ENCODE measurements at regions not wholly inside any gene's neighbourhood (a gene's known extent, or its start where the extent isn't known, plus 50 kb on each side); places are given as distances from the start of the nearest gene placed in this dataset.

DNA sequence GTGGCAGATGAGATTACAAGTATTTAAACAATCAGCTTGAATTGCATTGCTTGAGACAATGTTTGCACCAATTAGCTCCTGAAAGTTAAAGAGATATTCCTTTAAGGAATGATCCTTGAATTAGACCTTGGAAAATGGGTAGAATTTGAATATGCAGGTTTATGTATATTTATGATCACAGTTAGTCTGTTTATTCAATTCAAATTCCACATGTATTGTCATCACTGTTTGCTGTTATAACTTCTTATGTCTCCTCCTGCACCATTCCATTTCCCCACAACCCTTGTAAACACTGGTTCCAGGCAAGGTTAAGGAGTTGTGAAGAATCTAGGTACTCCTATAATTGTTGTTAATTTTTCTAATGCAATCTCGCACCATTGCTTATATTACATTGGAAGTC is 518.2 kb upstream of the PBX1 start:
- no peaks in the 10 kb centered on the region for H3K36me3 ChIP-seq
- DNase-seq (no peak), ATAC-seq (no peak)
- in situ Hi-C loops (cut with MboI; ENCODE audit: low sequenced_read_pairs in 4 of 4) (no loop called here), intact Hi-C loops (cut with DNase I; ENCODE audit: low total_unique reads) (no loop called here)
- H3K9me3 ChIP-seq, result no peaks in the 10 kb centered on the region
- TF ChIP-seq, protein P1, sequence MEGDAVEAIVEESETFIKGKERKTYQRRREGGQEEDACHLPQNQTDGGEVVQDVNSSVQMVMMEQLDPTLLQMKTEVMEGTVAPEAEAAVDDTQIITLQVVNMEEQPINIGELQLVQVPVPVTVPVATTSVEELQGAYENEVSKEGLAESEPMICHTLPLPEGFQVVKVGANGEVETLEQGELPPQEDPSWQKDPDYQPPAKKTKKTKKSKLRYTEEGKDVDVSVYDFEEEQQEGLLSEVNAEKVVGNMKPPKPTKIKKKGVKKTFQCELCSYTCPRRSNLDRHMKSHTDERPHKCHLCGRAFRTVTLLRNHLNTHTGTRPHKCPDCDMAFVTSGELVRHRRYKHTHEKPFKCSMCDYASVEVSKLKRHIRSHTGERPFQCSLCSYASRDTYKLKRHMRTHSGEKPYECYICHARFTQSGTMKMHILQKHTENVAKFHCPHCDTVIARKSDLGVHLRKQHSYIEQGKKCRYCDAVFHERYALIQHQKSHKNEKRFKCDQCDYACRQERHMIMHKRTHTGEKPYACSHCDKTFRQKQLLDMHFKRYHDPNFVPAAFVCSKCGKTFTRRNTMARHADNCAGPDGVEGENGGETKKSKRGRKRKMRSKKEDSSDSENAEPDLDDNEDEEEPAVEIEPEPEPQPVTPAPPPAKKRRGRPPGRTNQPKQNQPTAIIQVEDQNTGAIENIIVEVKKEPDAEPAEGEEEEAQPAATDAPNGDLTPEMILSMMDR (IDR thresholded peaks at IDR 0.05 in 4 of 5, conservative IDR thresholded peaks at IDR 0.05 in 1 of 5), result no peak
- no peak for TF ChIP-seq POLR2A (IDR thresholded peaks at IDR 0.05)
- no peak overlapping the region for H3K27ac ChIP-seq
- no peaks in the 10 kb centered on the region for H3K27me3 ChIP-seq
- no peak overlapping the region for H3K4me3 ChIP-seq
- H3K4me1 ChIP-seq, result no peaks in the 10 kb centered on the region

DNA sequence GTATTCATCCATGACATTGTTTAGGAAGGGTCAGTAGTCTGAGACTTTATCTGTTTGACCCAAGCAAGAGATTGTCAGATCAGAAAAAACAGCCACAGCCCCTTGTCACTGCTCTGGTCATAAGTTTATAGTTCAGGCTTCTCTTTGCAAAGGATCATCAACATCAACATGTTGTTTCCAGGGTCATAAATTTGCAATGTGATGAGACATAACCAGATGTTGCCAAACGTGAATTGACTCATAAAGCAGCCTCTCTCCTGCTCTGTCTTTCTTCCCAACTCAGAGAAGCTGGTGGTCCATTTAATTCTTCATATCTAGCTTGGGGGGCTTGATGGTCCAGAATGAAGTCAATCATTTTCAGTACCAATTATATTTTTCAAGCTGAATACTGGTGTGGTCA is 507.2 kb upstream of the PBX1 start:
- in situ Hi-C loops (cut with MboI; ENCODE audit: low sequenced_read_pairs in 4 of 4), result no loop called here
- ATAC-seq, result no peak
- no peak for TF ChIP-seq POLR2A (IDR thresholded peaks at IDR 0.05)
- TF ChIP-seq, protein P1 (IDR thresholded peaks at IDR 0.05 in 4 of 5, conservative IDR thresholded peaks at IDR 0.05 in 1 of 5), result no peak

DNA sequence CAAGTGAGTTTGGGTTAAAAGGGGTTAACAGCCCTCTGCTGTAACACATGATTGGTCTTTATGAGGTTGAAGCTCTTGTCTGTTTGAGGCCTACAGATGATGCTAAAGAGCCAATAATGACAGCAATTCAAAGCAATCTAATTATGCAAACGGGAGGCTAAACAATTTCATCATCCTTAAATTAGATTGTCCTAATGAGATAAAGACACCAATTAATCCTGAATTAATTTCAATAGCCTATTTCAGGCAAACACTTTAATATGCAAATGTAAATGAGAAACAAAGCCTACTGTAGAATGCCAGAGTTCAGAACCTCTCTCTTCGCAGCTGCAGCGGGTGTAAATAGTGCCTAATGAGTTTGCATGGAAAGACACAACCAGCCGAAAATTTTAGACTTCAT is 504.7 kb upstream of the PBX1 start:
- intact Hi-C loops (cut with DNase I; ENCODE audit: low total_unique reads), result no loop called here
- in situ Hi-C loops (cut with MboI; ENCODE audit: low sequenced_read_pairs in 4 of 4), result no loop called here
- no peaks in the 10 kb centered on the region for H3K9me3 ChIP-seq
- no peaks in the 10 kb centered on the region for H3K4me1 ChIP-seq
- no peak overlapping the region for H3K27ac ChIP-seq
- no peak overlapping the region for H3K4me3 ChIP-seq
- no peaks in the 10 kb centered on the region for H3K36me3 ChIP-seq
- ATAC-seq, result no peak
- no peaks in the 10 kb centered on the region for H3K27me3 ChIP-seq
- DNase-seq, result no peak
- TF ChIP-seq, protein P1 (IDR thresholded peaks at IDR 0.05 in 4 of 5, conservative IDR thresholded peaks at IDR 0.05 in 1 of 5), result no peak
- no peak for TF ChIP-seq POLR2A (IDR thresholded peaks at IDR 0.05)

More for the DNA sequence above, 507.2 kb upstream of the PBX1 start:
- DNase-seq, result no peak
- Histone ChIP-seq H3K27ac (no peak overlapping the region), H3K4me1 (no peaks in the 10 kb centered on the region), H3K27me3 (no peaks in the 10 kb centered on the region), H3K36me3 (no peaks in the 10 kb centered on the region), H3K9me3 (no peaks in the 10 kb centered on the region), H3K4me3 (no peak overlapping the region)
- intact Hi-C loops (cut with DNase I; ENCODE audit: low total_unique reads), result no loop called here

DNA sequence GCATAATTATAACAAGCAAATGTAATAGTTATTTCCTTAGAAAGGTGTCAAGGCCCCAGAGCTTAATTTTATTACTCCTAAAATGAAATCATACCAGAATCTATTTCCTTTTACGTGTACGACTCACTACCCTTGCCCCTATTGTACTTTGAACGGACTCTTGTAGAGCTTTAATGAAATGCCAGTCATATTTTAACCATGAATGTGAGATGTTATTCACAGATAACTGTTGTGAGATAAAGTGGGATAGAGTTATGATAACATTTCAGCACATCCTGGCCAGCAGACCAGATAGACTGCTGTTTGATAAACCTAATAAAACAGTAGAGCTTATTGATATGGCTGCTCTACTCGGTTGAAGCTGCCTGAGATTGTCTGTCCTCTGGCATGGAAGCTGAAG is 500.8 kb upstream of the PBX1 start:
- H3K27ac ChIP-seq, result no peak overlapping the region
- DNase-seq, result no peak
- no peaks in the 10 kb centered on the region for H3K4me1 ChIP-seq
- TF ChIP-seq, protein P1 (IDR thresholded peaks at IDR 0.05 in 4 of 5, conservative IDR thresholded peaks at IDR 0.05 in 1 of 5), result no peak
- no peak for TF ChIP-seq POLR2A (IDR thresholded peaks at IDR 0.05)
- H3K27me3 ChIP-seq, result no peaks in the 10 kb centered on the region
- no peaks in the 10 kb centered on the region for H3K36me3 ChIP-seq
- intact Hi-C loops (cut with DNase I; ENCODE audit: low total_unique reads), result no loop called here
- in situ Hi-C loops (cut with MboI; ENCODE audit: low sequenced_read_pairs in 4 of 4), result no loop called here
- no peak overlapping the region for H3K4me3 ChIP-seq
- H3K9me3 ChIP-seq, result no peaks in the 10 kb centered on the region
- ATAC-seq, result no peak

DNA sequence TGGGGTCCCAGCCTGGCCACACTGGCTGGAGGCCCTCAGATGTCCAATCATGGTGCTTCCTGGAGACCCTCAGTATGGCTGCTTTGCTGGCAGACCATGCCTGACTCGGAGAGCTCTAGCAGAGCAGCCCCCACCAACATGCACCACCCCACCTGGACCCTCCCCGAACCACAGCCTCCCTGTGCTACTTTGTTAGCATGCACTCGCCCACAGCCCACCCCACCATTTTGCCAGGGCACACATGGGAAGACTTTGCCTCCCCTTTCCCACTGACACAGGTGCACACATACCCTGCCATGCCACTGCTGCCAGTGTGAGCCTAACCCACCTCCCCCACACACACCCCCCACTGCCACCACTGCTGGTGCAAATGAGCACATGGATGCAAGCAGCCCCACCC is 497.5 kb upstream of the PBX1 start:
- intact Hi-C loops (cut with DNase I; ENCODE audit: low total_unique reads), result no loop called here
- in situ Hi-C loops (cut with MboI; ENCODE audit: low sequenced_read_pairs in 4 of 4), result no loop called here
- TF ChIP-seq, protein P1 (IDR thresholded peaks at IDR 0.05 in 4 of 5, conservative IDR thresholded peaks at IDR 0.05 in 1 of 5), result no peak
- no peak for TF ChIP-seq POLR2A (IDR thresholded peaks at IDR 0.05)
- no peak overlapping the region for H3K27ac ChIP-seq
- no peaks in the 10 kb centered on the region for H3K9me3 ChIP-seq
- no peak for ATAC-seq
- H3K4me1 ChIP-seq, result no peaks in the 10 kb centered on the region
- no peaks in the 10 kb centered on the region for H3K36me3 ChIP-seq
- no peak overlapping the region for H3K4me3 ChIP-seq
- no peaks in the 10 kb centered on the region for H3K27me3 ChIP-seq
- DNase-seq, result no peak

All from gastrocnemius medialis (tissue), 4 donors.